GM21717 (cell line): ENCODE measurements at regions not wholly inside any gene's neighbourhood (a gene's known extent, or its start where the extent isn't known, plus 50 kb on each side); places are given as distances from the start of the nearest gene placed in this dataset.
A peak's percentile ranks its signal among the peaks of the same experiment; 100 is the strongest.
"Not testable (repeated sequence)": the region's sequence is repeated elsewhere in the genome, so short reads cannot be mapped to it uniquely, and the experiment has no call there.

Experiments
- ATAC-seq: cut with Tn5 transposase; IDR thresholded peaks from one replicate; pipeline ENCODE4 v1.9.1; 2021; ENCODE audit warnings: mild to moderate bottlenecking, moderate library complexity; ENCODE audit not compliant: unreplicated experiment

GRCh38 chr16:29297809-29298177 is 108.7 kb downstream of the NPIPB11 start:
- ATAC-seq, result not testable (repeated sequence)

GRCh38 chr16:29297144-29297808 is 109.2 kb downstream of the NPIPB11 start:
- not testable (repeated sequence) for ATAC-seq

GRCh38 chr16:29296176-29296575 is 110.3 kb downstream of the NPIPB11 start:
- ATAC-seq, result not testable (repeated sequence)

- not testable (repeated sequence) for ATAC-seq
Measured at GRCh38 chr16:29294951-29295795, 111.3 kb downstream of the NPIPB11 start.

GRCh38 chr16:29294400-29294933 is 112.0 kb downstream of the NPIPB11 start:
- ATAC-seq, result not testable (repeated sequence)

- not testable (repeated sequence) for ATAC-seq
Measured at GRCh38 chr16:29293545-29293944, 113.0 kb downstream of the NPIPB11 start.

GRCh38 chr16:29292952-29293471 is 113.5 kb downstream of the NPIPB11 start:
- not testable (repeated sequence) for ATAC-seq

- not testable (repeated sequence) for ATAC-seq
Measured at GRCh38 chr16:29291329-29292271, 114.9 kb downstream of the NPIPB11 start.

- ATAC-seq, result peak; percentile 45
Measured at GRCh38 chr16:29290631-29291247, 115.8 kb downstream of the NPIPB11 start.

GRCh38 chr16:29289516-29290239 is 116.8 kb downstream of the NPIPB11 start:
- not testable (repeated sequence) for ATAC-seq

- not testable (repeated sequence) for ATAC-seq
Measured at GRCh38 chr16:29288711-29289474, 117.6 kb downstream of the NPIPB11 start.

GRCh38 chr16:29287871-29288535 is 118.5 kb downstream of the NPIPB11 start:
- not testable (repeated sequence) for ATAC-seq

GRCh38 chr16:29287246-29287645 is 119.3 kb downstream of the NPIPB11 start:
- not testable (repeated sequence) for ATAC-seq

GRCh38 chr16:29286796-29287195 is 119.7 kb downstream of the NPIPB11 start:
- ATAC-seq, result not testable (repeated sequence)

GRCh38 chr16:29286161-29286560 is 120.3 kb downstream of the NPIPB11 start:
- ATAC-seq, result not testable (repeated sequence)

GRCh38 chr16:29285151-29285885 is 121.2 kb downstream of the NPIPB11 start:
- ATAC-seq, result not testable (repeated sequence)

- ATAC-seq, result not testable (repeated sequence)
Measured at GRCh38 chr16:29284723-29285122, 121.8 kb downstream of the NPIPB11 start.
